ENCODE measurements at regions not wholly inside any gene's neighbourhood (a gene's known extent, or its start where the extent isn't known, plus 50 kb on each side); places are given as distances from the start of the nearest gene placed in this dataset.

DNA sequence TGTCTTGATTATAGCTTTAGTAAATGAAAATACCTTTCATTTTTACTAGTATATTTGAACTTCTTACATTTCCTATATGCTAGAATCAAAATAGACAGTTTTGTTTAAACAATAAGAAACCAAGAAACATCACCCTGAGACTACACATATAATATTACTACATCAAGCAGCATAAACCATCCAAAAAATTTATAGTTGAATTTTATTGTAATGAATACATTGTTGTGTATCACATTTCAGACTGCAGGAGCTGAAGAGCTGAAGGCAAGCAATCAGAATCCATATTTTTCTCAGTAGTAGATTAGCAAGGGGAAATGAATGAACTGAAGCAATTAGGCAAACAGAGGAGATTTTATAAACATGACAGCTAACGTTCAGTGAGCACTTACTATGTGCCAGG, 379.2 kb downstream of the BTG1 start:
- TF ChIP-seq, protein P1, sequence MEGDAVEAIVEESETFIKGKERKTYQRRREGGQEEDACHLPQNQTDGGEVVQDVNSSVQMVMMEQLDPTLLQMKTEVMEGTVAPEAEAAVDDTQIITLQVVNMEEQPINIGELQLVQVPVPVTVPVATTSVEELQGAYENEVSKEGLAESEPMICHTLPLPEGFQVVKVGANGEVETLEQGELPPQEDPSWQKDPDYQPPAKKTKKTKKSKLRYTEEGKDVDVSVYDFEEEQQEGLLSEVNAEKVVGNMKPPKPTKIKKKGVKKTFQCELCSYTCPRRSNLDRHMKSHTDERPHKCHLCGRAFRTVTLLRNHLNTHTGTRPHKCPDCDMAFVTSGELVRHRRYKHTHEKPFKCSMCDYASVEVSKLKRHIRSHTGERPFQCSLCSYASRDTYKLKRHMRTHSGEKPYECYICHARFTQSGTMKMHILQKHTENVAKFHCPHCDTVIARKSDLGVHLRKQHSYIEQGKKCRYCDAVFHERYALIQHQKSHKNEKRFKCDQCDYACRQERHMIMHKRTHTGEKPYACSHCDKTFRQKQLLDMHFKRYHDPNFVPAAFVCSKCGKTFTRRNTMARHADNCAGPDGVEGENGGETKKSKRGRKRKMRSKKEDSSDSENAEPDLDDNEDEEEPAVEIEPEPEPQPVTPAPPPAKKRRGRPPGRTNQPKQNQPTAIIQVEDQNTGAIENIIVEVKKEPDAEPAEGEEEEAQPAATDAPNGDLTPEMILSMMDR (IDR thresholded peaks at IDR 0.05), result no peak
- TF ChIP-seq EP300 (IDR thresholded peaks at IDR 0.05), result no peak
- no peak for TF ChIP-seq POLR2A (IDR thresholded peaks at IDR 0.05)
- TF ChIP-seq POLR2AphosphoS5 (IDR thresholded peaks at IDR 0.05), result no peak
